NCI-H2081 treated with DMSO at 0.1 percent for 48 hours (cell line): ENCODE measurements at regions not wholly inside any gene's neighbourhood (a gene's known extent, or its start where the extent isn't known, plus 50 kb on each side); places are given as distances from the start of the nearest gene placed in this dataset.
"Not testable (repeated sequence)": the region's sequence is repeated elsewhere in the genome, so short reads cannot be mapped to it uniquely, and the experiment has no call there.

Source experiments
- DNase-seq: peaks from one replicate; lab custom pipeline; 2025; lab: John Stamatoyannopoulos, UW

- DNase-seq, result no peak
Observed at GRCh38 chrX:42832764-42833549, 55.0 kb upstream of the PPP1R2C start.

DNA sequence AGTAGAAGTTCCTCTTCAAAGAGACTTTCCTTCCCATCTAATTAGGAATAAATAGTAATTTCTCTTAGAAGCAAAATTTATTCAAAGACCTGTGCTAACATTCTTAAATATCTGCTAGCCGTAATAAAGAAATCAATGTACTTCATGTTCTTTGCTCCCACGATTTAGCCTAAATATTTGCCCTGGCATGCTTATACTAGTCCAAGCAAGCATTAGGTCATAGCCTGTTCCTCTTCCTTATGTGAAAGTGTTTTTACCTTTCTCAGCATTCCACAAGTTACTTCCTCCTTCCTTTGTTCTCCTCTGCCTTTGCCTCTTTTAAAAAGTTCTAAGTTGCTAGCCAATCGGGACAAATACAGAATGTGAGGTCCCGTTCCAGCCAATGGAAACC is 55.6 kb upstream of the PPP1R2C start:
- not testable (repeated sequence) for DNase-seq

DNA sequence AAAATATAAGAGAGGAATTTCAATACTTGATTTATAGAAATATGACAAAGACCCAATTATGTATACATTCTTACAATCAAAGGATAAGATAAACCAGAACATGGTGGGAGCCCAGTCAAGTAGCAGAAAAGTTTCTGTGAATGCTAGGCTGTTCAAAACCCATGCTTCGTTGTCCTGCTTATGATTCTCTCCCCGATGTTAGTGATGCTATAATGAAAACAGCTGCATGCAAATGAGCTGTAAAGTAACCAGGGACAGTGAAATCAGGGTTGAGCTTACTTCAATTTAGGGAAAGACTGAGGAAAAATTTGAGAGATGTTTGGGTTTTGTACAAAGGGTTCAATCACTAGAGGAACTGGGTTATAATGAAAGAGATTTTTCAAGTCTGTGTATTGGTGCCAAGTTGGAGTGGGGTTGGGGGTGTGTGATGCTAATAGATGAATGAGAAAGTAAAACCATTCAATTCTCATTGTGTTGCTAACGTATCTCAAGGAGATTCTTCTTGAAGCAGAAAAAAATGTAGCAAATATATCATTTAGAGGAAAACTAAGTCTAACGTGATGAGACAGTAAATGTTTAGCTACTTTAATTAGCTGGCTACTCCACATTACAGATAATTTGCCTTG is 59.3 kb upstream of the PPP1R2C start:
- DNase-seq, result no peak

DNA sequence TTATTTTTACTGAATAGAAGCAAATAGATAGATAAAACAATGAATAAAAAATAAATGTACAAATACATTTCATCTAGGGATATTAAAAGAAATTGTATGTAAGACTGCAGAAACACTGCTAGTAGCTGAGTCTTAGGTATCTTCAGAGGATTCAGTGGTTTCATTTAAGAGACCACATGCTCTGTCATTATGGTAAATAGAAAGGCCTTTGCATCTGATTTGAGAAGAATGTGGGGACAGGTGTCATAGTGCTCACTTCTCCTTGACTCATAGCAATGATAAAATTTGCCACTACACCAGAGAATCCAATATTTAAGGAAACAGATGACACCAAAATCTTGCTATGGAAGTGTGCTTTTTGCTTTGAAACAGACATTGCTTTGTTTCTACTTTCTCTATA is 59.8 kb upstream of the PPP1R2C start:
- no peak for DNase-seq

DNA sequence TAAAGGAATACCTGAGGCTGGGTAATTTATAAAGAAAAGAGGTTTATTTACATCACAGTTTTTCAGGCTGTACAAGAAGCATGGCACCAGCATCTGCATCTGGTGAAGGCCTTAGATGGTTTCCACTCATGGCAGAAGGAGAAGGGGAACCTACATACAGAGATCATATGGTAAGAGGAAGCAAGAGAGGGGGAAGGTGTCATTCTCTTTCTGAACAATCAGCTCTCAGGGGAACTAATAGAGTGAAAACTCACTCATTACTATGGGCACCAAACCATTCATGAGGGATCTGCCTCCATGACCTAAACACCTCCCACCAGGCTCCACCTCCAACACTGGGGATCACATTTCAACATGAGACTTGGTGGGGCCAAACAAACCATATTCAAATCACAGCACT is 61.7 kb upstream of the PPP1R2C start:
- no peak for DNase-seq

DNA sequence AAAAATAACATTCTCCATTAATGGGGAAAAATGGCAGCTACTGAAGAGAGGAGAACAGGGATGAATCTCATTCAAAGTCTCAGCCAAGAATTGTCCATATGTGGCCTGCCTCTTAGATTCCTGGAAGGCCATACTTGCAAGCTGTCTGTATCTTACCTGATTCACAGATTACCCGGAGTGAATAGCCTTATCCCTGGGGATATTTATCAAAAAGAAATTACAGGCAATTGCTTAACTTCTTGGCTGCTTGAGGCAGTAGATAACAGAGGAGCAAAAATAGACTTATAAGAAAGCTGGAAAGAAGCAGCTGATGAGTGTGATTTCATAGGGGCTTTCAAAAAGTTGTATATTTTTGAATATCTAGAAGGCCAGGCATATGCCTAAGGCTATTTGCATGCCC is 68.8 kb upstream of the PPP1R2C start:
- no peak for DNase-seq

GRCh38 chrX:42855259-42855658 is 77.3 kb upstream of the PPP1R2C start:
- DNase-seq, result no peak

GRCh38 chrX:42857766-42858165 is 79.8 kb upstream of the PPP1R2C start:
- no peak for DNase-seq

- no peak for DNase-seq
Observed at GRCh38 chrX:42869011-42869410, 91.0 kb upstream of the PPP1R2C start.

- DNase-seq, result no peak
Observed at GRCh38 chrX:42869659-42870476, 91.9 kb upstream of the PPP1R2C start.

DNA sequence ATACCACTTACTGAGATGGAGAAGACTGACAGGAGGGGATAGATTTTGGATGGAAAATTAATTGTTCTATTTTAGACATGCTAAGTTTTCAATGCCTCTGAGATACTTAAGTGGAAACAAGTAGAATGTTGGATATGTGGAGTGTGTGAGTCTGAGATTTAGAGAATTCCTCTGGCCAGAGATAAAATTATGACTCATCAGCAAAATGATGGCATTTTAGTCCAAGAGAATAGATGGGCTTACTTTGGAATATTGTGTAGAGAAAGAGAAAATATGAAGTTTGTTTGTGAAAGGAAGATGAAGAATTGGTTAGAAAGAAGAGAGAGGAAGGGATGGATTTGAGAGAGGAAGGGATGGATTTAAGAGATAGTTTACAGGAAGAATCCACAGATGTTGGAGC is 108.6 kb upstream of the PPP1R2C start:
- no peak for DNase-seq

DNA sequence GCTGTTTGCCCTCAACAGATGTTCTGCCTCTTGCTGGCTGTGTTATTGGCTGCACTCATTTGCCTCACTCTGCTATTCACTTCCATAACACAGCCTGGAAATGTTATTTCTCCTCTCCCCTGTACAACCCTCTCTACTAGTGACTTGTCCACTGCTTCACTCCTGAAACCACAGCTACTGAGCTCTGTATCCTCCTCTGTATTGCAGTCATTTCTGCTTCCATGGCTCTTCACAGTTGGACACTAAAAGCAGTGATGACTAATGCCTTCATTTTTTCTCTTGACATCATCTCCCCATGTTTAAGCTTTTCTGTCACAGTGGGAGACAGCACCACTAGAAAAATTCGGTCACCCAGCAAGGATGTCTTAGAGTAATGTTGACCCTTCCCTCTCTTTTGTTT is 123.0 kb upstream of the PPP1R2C start:
- no peak for DNase-seq

GRCh38 chrX:42902513-42902912 is 124.5 kb upstream of the PPP1R2C start:
- DNase-seq, result no peak

DNA sequence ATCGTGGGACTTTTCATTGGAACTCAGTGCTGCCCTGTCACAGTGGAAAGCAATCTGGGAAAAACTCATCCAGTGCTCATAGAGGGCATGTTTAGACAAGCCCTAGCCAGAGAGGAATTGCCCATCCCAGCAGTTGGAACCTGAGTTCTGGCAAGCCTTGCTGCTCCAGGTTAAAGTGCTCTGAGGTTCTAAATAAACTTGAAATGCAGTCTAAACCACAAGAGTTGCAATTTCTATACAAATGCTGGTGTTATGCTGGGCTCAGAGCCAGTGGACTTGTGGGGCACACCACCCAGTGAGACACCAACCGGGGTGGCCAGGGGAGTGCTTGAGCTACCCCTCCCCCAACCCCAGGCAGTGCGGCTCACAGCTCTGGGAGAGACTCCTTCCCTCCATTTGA is 142.8 kb upstream of the PPP1R2C start:
- no peak for DNase-seq

DNA sequence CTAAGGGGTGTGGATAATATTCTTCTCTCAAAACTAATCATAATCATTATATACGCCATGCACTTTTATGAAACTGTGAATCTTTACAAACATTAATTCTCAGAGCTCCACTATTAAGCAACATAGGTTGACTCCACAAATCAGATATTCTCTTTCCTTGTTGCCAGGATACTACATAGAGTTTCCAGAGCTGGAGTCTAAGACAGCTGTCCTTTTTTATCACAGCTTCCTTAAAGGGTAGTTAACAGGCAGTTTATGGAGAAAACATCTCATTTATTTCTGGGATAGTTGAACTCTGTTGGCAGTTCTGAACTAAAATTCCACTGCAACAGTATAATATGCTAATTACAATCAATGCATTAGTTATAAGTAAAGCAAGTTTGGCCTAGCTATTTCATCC is 152.1 kb upstream of the PPP1R2C start:
- DNase-seq, result no peak

GRCh38 chrX:42930951-42931350 is 153.0 kb upstream of the PPP1R2C start:
- no peak for DNase-seq

DNA sequence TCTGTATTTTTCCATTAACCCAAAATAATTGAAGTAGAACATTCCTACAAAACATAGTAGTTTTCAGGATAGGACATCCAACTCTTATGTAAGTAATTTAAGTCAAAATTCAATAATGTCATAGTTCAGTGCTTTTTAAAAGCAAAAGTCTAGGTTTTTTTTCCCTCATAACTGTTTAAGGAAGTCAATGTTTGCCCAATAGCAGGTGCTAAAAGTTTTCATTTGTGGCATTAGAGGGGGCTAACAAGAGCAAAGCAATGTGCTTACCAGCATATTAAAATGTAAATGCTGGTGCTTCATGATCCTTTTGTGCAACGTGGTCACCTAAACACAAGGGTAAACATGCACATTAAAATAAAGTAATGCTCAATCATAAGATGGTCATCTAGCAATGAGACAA is 155.2 kb upstream of the PPP1R2C start:
- no peak for DNase-seq

- no peak for DNase-seq
Observed at GRCh38 chrX:42934020-42934726, 156.2 kb upstream of the PPP1R2C start.

DNA sequence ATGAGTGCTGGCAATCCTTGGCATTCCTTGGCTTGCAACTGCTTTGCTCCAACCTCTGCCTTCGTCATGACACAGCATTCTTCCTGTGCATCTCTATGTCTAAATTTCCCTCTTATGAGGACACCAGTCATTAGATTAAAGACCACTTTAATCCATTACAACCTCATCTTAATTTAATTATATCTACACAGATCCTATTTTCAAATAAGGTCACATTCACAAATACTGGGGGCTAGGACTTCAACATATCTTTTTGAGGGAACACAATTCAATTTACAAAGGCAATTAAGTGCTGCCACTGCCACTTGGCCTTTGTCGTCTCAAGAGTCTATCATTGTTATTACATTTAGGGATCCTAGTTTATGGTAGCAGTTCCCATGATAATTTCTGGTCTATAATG is 163.7 kb upstream of the PPP1R2C start:
- DNase-seq, result no peak

DNA sequence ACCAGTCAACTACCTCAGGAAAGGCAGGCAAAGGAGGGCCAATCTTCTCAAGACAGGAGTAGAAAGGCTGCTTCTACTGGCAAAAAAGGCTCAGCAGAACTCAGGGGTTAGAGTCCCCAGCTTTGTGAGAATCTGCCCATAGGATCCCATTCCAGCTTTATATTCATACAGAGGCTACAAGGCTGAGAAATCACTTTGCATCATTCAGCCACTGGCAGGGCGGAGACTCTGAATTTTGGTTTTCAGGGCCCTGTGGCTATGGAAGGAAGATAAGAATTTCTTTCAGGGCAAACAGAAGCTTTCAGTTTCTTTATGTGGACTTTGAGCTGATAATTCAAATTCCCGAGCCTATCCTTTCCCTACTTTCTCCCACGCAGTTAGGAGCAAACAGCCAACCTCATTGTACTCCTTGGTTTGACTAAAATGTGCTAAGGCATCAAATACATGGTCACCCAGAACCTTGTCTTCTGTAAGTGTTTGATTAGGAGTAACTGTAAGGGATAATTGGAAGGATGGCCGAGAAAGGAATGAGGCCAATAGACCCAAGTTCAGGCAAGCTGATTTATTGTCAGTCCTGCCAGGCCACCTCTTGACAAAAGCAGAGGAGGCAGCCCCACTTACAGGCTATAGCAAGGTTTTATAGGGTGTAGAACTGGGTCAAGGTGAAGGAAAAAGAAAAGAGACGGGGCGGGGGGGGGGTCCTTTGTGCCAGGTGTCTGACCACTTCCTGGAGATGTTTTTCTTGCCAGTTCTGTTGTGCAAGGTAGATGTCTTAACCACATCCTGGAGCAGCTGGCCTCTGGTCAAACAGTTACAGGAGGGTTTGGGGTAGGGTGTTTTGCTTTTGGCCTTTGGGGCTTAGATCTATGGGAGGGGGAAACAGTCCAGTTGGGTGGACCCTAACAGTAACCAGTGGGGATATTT is 165.3 kb upstream of the PPP1R2C start:
- no peak for DNase-seq

DNA sequence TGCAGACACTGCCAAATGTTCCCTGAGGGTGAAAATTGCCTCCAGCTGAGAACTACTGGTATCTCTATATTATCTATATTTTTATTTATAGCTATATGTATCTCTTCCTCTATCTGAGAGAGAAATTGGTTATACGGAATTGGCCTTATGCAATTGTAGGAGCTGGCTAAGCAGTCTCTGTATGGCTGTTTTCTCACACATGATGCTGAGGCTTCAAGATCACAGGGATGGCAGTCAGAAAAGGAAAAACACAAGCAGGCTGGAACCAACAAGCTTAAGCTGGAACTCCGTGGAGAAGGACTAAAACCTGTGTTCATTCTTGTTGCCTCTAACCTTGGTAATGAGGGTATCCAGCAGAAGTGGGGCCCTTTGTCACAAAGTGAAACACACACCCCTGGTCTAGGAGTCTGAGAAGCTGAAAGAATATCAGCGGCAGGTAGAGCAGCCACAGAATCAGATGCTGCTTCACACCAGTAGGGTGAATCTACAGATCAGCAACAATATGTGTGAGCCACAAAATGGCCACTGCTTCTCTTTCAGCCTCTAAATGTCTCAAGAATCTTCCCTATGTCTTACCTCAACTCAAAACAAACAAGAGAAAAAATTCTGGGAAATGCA is 166.5 kb upstream of the PPP1R2C start:
- no peak for DNase-seq
